Cardiac muscle cell (in vitro differentiated cells and primary cell): ENCODE measurements at regions not wholly inside any gene's neighbourhood (a gene's known extent, or its start where the extent isn't known, plus 50 kb on each side); places are given as distances from the start of the nearest gene placed in this dataset.

ENCODE experiments used
- DNase-seq, 2 donors: peaks; one replicate each; pipeline versions ENCODE4 v3.0.0 to v3.0.0-alpha.2; 2010 to 2017; ENCODE audit warnings: low read depth in 1 of 2, low spot score in 1 of 2
- H3K27ac ChIP-seq: fragments of 200-600 bp; sonication (generic); 2 replicates; pipeline ENCODE4 v1.5.1; 2016
- H3K27me3 ChIP-seq: fragments of 200-600 bp; sonication (generic); 2 replicates; pipeline ENCODE4 v1.6.0; 2016; ENCODE audit warnings: control low read depth
- H3K36me3 ChIP-seq: fragments of 200-600 bp; sonication (generic); 2 replicates; pipeline ENCODE4 v1.5.1; 2016; ENCODE audit warnings: control low read depth
- H3K4me1 ChIP-seq: fragments of 200-600 bp; sonication (generic); 2 replicates; pipeline ENCODE4 v1.8.1; 2017; ENCODE audit warnings: low read depth, mild to moderate bottlenecking, mixed run types
- H3K4me3 ChIP-seq: fragments of 200-600 bp; sonication (generic); 2 replicates; pipeline ENCODE4 v1.5.1; 2016; ENCODE audit warnings: mild to moderate bottlenecking
- H3K9me3 ChIP-seq: fragments of 200-600 bp; sonication (generic); 2 replicates; pipeline ENCODE4 v1.5.1; 2017; ENCODE audit warnings: low read depth, mild to moderate bottlenecking, control low read depth
- CTCF ChIP-seq: IDR thresholded peaks from 2 replicates; pipeline ENCODE4 v1.5.1; 2012; ENCODE audit warnings: low read depth, mild to moderate bottlenecking, low read length

DNA sequence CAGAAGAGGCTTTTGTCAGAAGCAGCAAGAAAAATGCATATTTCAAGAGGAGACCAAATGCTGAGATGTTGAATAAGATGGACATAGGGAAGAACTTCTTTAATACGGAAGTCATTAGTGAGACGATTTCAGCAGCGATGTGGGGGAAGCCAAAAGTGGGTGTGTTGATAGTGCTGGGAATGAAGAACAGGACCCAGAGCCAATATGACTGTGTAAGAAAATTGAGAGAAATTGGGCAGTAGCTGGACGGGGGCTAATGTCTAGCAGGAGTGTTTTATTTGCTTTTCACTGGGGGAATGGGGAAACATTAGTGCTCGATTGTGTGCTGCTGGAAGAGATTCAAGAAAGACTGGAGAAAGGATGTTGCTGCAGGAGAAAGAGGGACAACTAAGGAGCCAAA, 788.7 kb upstream of the KLHL29 start:
- H3K4me3 ChIP-seq = no peak overlapping the region
- no peaks in the 10 kb centered on the region for H3K4me1 ChIP-seq
- TF ChIP-seq CTCF = no peak
- H3K27ac ChIP-seq = no peak overlapping the region
- DNase-seq = no peak
- H3K9me3 ChIP-seq = no peaks in the 10 kb centered on the region
- H3K27me3 ChIP-seq = no peaks in the 10 kb centered on the region
- no peaks in the 10 kb centered on the region for H3K36me3 ChIP-seq

GRCh38 chr2:22600156-22600555, 784.8 kb upstream of the KLHL29 start:
- H3K9me3 ChIP-seq = no peaks in the 10 kb centered on the region
- H3K36me3 ChIP-seq = no peaks in the 10 kb centered on the region
- no peak for DNase-seq
- no peak overlapping the region for H3K4me3 ChIP-seq
- no peak overlapping the region for H3K27ac ChIP-seq
- TF ChIP-seq CTCF = no peak
- no peaks in the 10 kb centered on the region for H3K4me1 ChIP-seq
- no peaks in the 10 kb centered on the region for H3K27me3 ChIP-seq

GRCh38 chr2:22600999-22601398, 784.0 kb upstream of the KLHL29 start:
- Histone ChIP-seq H3K27me3 (no peaks in the 10 kb centered on the region), H3K27ac (no peak overlapping the region), H3K9me3 (no peaks in the 10 kb centered on the region), H3K4me1 (no peaks in the 10 kb centered on the region), H3K4me3 (no peak overlapping the region), H3K36me3 (no peaks in the 10 kb centered on the region)
- no peak for TF ChIP-seq CTCF
- DNase-seq = no peak

GRCh38 chr2:22604136-22604535, 780.8 kb upstream of the KLHL29 start:
- no peak for TF ChIP-seq CTCF
- Histone ChIP-seq H3K9me3 (no peaks in the 10 kb centered on the region), H3K36me3 (no peaks in the 10 kb centered on the region), H3K4me1 (no peaks in the 10 kb centered on the region), H3K27ac (no peak overlapping the region), H3K4me3 (no peak overlapping the region), H3K27me3 (no peaks in the 10 kb centered on the region)
- DNase-seq = no peak

- no peak for DNase-seq
- H3K27ac ChIP-seq = no peak overlapping the region
- H3K9me3 ChIP-seq = no peaks in the 10 kb centered on the region
- no peak overlapping the region for H3K4me3 ChIP-seq
- H3K27me3 ChIP-seq = no peaks in the 10 kb centered on the region
- H3K4me1 ChIP-seq = no peaks in the 10 kb centered on the region
- no peak for TF ChIP-seq CTCF
- H3K36me3 ChIP-seq = no peaks in the 10 kb centered on the region
Measured at GRCh38 chr2:22616031-22616430, 768.9 kb upstream of the KLHL29 start.

GRCh38 chr2:22623620-22624019, 761.4 kb upstream of the KLHL29 start:
- no peaks in the 10 kb centered on the region for H3K36me3 ChIP-seq
- H3K9me3 ChIP-seq = no peaks in the 10 kb centered on the region
- no peak overlapping the region for H3K27ac ChIP-seq
- no peaks in the 10 kb centered on the region for H3K27me3 ChIP-seq
- H3K4me3 ChIP-seq = no peak overlapping the region
- no peak for DNase-seq
- no peak for TF ChIP-seq CTCF
- H3K4me1 ChIP-seq = peaks cover 5% of the 10 kb centered on the region
